DOHH2 (cell line): ENCODE measurements at regions not wholly inside any gene's neighbourhood (a gene's known extent, or its start where the extent isn't known, plus 50 kb on each side); places are given as distances from the start of the nearest gene placed in this dataset.
"Not testable (repeated sequence)": the region's sequence is repeated elsewhere in the genome, so short reads cannot be mapped to it uniquely, and the experiment has no call there.

Experiments used
- H3F3A ChIP-seq: fragments of 200-600 bp; sonication (generic), shearing (Covaris generic); 2 replicates; pipeline ENCODE4 v1.6.0; 2016; ENCODE audit warnings: antibody characterized with exemption, mild to moderate bottlenecking; ENCODE audit not compliant: control insufficient read depth, insufficient read depth
- H3K27ac ChIP-seq: fragments of 200-600 bp; sonication (generic); 2 replicates; pipeline ENCODE4 v1.5.1; 2014; ENCODE audit warnings: low read depth, mild to moderate bottlenecking, low read length, moderate library complexity
- H3K27me3 ChIP-seq: fragments of 200-600 bp; sonication (generic); 2 replicates; pipeline ENCODE4 v1.6.1; 2014; ENCODE audit warnings: mild to moderate bottlenecking, low read length, mixed read lengths; ENCODE audit not compliant: control insufficient read depth
- H3K36me3 ChIP-seq: fragments of 200-600 bp; sonication (generic); 2 replicates; pipeline ENCODE4 v1.6.1; 2014; ENCODE audit warnings: mild to moderate bottlenecking, low read length, moderate library complexity, mixed read lengths; ENCODE audit not compliant: control insufficient read depth
- H3K4me1 ChIP-seq: fragments of 200-600 bp; sonication (generic); 2 replicates; pipeline ENCODE4 v1.6.1; 2014; ENCODE audit warnings: mild to moderate bottlenecking, low read length, mixed read lengths; ENCODE audit not compliant: control insufficient read depth
- H3K4me2 ChIP-seq: fragments of 200-600 bp; sonication (generic); 2 replicates; pipeline ENCODE4 v1.6.0; 2014; ENCODE audit warnings: mild to moderate bottlenecking, low read length, moderate library complexity
- H3K4me3 ChIP-seq: fragments of 200-600 bp; sonication (generic); 2 replicates; pipeline ENCODE4 v1.5.1; 2014; ENCODE audit warnings: mild to moderate bottlenecking, low read length, mixed read lengths
- H3K79me2 ChIP-seq: fragments of 200-600 bp; sonication (generic); 2 replicates; pipeline ENCODE4 v1.6.1; 2014; ENCODE audit warnings: mild to moderate bottlenecking, low read length, mixed read lengths; ENCODE audit not compliant: control insufficient read depth
- H3K9me2 ChIP-seq: fragments of 200-600 bp; sonication (generic); replicated peaks from 2 replicates; pipeline ENCODE4 v1.6.1; 2014; ENCODE audit warnings: mild to moderate bottlenecking, low read length, mixed read lengths; ENCODE audit not compliant: control insufficient read depth
- H3K9me3 ChIP-seq: fragments of 200-600 bp; sonication (generic); 2 replicates; pipeline ENCODE4 v1.6.1; 2014; ENCODE audit warnings: antibody characterized with exemption, low read length, mixed read lengths; ENCODE audit not compliant: control insufficient read depth, insufficient read depth
- H4K20me1 ChIP-seq: fragments of 200-600 bp; sonication (generic); 2 replicates; pipeline ENCODE4 v1.6.0; 2014; ENCODE audit warnings: low read depth, mild to moderate bottlenecking, antibody characterized with exemption, low read length, moderate library complexity; ENCODE audit not compliant: control insufficient read depth, insufficient read depth
- EZH2phosphoT487 ChIP-seq: fragments of 200-600 bp; sonication (generic); IDR thresholded peaks from 2 replicates; pipeline ENCODE4 v1.6.1; 2017; ENCODE audit warnings: borderline replicate concordance, mild to moderate bottlenecking, antibody characterized with exemption, low read length, moderate library complexity, mixed read lengths
- TF ChIP-seq, protein P1 (sequence below): fragments of 200-600 bp; sonication (generic); IDR thresholded peaks from one replicate; pipeline ENCODE4 v1.5.1; 2014; ENCODE audit warnings: antibody characterized with exemption, mild to moderate bottlenecking, low read depth, low read length; ENCODE audit not compliant: poor library complexity, severe bottlenecking

DNA sequence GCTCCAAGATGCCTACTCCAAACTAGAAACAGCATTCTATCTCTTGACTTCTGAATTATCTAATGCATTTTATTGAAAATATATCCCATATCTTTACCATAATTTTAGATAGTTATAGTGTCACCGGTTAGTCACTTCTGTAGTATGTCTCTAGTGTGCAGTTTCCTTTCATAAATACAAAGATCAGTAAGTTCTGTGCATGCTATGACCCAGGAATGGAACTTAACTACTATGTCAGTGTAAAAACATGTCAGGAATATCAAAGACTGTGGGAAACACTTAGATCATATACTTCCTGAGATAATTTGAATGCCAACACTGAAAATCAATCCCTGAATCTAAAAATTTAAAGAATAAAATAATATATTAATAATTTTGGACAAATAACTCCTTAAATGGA, 237.6 kb downstream of the ATXN7L3B start:
- no peak overlapping the region for H3K4me3 ChIP-seq
- no peak overlapping the region for H3K27ac ChIP-seq
- H3K36me3 ChIP-seq, result no peaks in the 10 kb centered on the region
- no peaks in the 10 kb centered on the region for H4K20me1 ChIP-seq
- H3K9me3 ChIP-seq, result no peaks in the 10 kb centered on the region
- TF ChIP-seq, protein P1, sequence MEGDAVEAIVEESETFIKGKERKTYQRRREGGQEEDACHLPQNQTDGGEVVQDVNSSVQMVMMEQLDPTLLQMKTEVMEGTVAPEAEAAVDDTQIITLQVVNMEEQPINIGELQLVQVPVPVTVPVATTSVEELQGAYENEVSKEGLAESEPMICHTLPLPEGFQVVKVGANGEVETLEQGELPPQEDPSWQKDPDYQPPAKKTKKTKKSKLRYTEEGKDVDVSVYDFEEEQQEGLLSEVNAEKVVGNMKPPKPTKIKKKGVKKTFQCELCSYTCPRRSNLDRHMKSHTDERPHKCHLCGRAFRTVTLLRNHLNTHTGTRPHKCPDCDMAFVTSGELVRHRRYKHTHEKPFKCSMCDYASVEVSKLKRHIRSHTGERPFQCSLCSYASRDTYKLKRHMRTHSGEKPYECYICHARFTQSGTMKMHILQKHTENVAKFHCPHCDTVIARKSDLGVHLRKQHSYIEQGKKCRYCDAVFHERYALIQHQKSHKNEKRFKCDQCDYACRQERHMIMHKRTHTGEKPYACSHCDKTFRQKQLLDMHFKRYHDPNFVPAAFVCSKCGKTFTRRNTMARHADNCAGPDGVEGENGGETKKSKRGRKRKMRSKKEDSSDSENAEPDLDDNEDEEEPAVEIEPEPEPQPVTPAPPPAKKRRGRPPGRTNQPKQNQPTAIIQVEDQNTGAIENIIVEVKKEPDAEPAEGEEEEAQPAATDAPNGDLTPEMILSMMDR, result no peak
- TF ChIP-seq EZH2phosphoT487, result no peak
- H3F3A ChIP-seq, result no peaks in the 10 kb centered on the region
- no peaks in the 10 kb centered on the region for H3K27me3 ChIP-seq
- H3K9me2 ChIP-seq, result no peaks in the 10 kb centered on the region; the same call in 1 of the 2 replicates
- no peaks in the 10 kb centered on the region for H3K79me2 ChIP-seq
- no peak overlapping the region for H3K4me2 ChIP-seq
- H3K4me1 ChIP-seq, result no peaks in the 10 kb centered on the region

DNA sequence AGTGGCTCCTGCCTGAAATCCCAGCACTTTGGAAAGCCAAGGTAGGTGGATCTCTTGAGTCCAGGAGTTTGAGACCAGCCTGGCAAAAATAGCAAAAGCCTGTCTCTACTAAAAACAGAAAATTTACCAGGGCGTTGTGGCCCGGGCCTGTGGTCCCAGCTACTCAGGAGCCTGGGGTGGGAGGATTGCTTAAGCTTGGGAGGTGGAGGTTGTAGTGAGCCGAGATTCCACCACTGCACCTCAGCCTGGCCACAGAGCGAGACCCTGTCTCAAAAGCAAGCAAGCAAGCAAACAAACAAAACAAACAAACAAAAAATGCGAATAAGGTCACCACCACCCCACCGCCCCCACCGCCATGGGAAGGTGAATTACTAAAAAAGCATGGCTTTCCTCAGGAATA, 238.7 kb downstream of the ATXN7L3B start:
- Histone ChIP-seq H3K4me1 (no peaks in the 10 kb centered on the region), H3K79me2 (no peaks in the 10 kb centered on the region), H4K20me1 (no peaks in the 10 kb centered on the region), H3K9me3 (no peaks in the 10 kb centered on the region), H3K27ac (no peak overlapping the region), H3K36me3 (no peaks in the 10 kb centered on the region), H3F3A (no peaks in the 10 kb centered on the region), H3K4me2 (no peak overlapping the region), H3K27me3 (no peaks in the 10 kb centered on the region), H3K9me2 (no peaks in the 10 kb centered on the region; the same call in 1 of the 2 replicates), H3K4me3 (no peak overlapping the region)
- no peak for TF ChIP-seq EZH2phosphoT487
- TF ChIP-seq, protein P1, result no peak

DNA sequence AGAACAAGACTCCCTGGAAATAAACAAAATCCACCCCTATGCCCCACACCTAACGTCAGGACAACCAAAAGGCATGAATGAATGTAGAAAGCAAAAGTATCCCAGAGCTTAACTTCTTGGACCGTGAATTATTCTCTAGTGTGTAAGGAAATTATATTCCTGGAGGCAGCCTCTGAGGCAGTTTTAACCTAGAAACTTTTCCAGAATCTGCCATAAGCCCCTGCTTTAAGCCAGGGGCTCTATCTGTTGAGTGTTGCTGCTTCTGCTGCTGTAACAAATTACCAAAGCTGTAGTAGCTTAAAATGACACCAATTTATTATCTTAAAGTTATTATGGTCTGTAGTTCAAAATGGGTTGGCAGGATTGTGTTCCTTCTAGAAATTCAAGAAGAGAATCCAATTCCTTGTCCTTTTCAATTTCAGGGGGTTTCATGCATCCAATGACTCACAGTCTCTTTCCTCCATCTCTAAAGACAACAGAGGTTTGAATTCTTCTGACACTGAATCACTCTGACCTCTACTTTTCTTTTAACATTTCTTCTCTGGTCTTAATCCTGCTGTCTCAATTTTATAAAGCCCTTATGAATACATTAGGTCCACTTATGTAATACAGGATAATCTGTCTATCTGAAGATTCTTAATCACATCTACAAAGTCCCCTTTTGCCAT, 242.7 kb downstream of the ATXN7L3B start:
- H3K4me3 ChIP-seq, result no peak overlapping the region
- no peaks in the 10 kb centered on the region for H3K36me3 ChIP-seq
- H4K20me1 ChIP-seq, result no peaks in the 10 kb centered on the region
- no peaks in the 10 kb centered on the region; the same call in 1 of the 2 replicates for H3K9me2 ChIP-seq
- TF ChIP-seq, protein P1, result no peak
- no peak for TF ChIP-seq EZH2phosphoT487
- no peaks in the 10 kb centered on the region for H3K27me3 ChIP-seq
- no peak overlapping the region for H3K4me2 ChIP-seq
- no peaks in the 10 kb centered on the region for H3K79me2 ChIP-seq
- H3K27ac ChIP-seq, result no peak overlapping the region
- H3K4me1 ChIP-seq, result no peaks in the 10 kb centered on the region
- H3F3A ChIP-seq, result no peaks in the 10 kb centered on the region
- H3K9me3 ChIP-seq, result no peaks in the 10 kb centered on the region

DNA sequence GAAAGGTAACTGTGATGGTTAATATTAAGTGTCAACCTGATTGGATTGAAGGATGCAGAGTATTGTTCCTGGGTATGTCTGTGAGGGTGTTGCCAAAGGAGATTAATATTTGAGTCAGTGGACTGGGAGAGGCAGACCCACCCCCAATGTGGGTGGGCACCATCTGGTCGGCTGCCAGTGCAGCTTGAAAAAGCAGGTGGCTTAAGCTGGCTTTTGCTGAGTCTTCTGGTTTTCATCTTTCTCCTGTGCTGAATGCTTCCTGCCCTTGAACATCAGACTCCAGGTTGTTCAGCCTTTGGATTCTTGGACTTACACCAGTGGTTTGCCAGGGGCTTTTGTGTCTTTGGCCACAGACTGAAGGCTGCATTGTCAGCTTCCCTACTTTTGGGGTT, 243.2 kb downstream of the ATXN7L3B start:
- not testable (repeated sequence) for H3K4me2 ChIP-seq, H3K79me2 ChIP-seq, H3K36me3 ChIP-seq, H3F3A ChIP-seq, H3K27me3 ChIP-seq, H3K9me3 ChIP-seq, H4K20me1 ChIP-seq, H3K4me3 ChIP-seq, H3K4me1 ChIP-seq, H3K27ac ChIP-seq, H3K9me2 ChIP-seq
